Islet precursor cell (in vitro differentiated cells): ENCODE measurements at regions not wholly inside any gene's neighbourhood (a gene's known extent, or its start where the extent isn't known, plus 50 kb on each side); places are given as distances from the start of the nearest gene placed in this dataset.

Source experiments
- DNase-seq: peaks from one replicate; pipeline ENCODE4 v3.0.0-alpha.2; 2018

- no peak for DNase-seq
These were observed 72.6 kb upstream of the FIGN start for GRCh38 chr2:163808406-163808805.

GRCh38 chr2:163802284-163802683 lies 66.5 kb upstream of the FIGN start:
- DNase-seq: no peak

- no peak for DNase-seq
These were observed 65.7 kb upstream of the FIGN start for GRCh38 chr2:163801486-163801885.

- peak; percentile 94 for DNase-seq
These were observed 65.2 kb upstream of the FIGN start for GRCh38 chr2:163800951-163801381.

- DNase-seq: no peak
These were observed 64.0 kb upstream of the FIGN start for GRCh38 chr2:163799807-163800206.

- no peak for DNase-seq
These were observed 58.8 kb upstream of the FIGN start for GRCh38 chr2:163794635-163795034.
